ENCODE measurements at regions not wholly inside any gene's neighbourhood (a gene's known extent, or its start where the extent isn't known, plus 50 kb on each side); places are given as distances from the start of the nearest gene placed in this dataset.
"Not testable (repeated sequence)": the region's sequence is repeated elsewhere in the genome, so short reads cannot be mapped to it uniquely, and the experiment has no call there.

DNA sequence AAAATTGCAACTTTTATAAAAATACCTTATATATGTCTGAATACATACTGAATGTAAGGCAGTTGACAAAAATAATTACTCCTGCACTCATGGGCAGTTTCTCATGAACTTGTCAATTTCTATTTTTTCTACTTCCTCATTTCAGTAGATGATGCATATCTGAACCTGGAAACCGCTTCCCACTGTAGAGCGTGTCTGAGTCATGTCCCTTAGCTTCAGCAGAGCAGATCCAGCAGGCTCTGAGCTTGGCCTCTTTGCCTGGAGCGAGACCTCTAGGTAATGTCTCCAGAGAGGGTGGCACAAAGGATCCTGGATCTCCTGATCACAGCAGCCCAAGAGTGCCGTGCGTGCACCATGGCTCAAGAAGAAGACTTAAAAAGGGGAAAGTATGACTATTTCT is 54.0 kb upstream of the CIDEA start:
- TF ChIP-seq JUND (IDR thresholded peaks at IDR 0.05; ENCODE audit: borderline replicate concordance, low read depth, low read length) (peak; percentile 62), MEIS2 (IDR thresholded peaks at IDR 0.05; ENCODE audit: partially characterized antibody) (peak; percentile 61), FOSL1 (tag; conservative IDR thresholded peaks at IDR 0.05) (peak; percentile 73), NRF1 (conservative IDR thresholded peaks at IDR 0.05 in 1 of 2, IDR thresholded peaks at IDR 0.05 in 1 of 2) (peak in 1 of 2 experiments; percentile 15; a peak in 1 of 4 replicates), GATA2 (CRISPR knock-in tag; IDR thresholded peaks at IDR 0.05) (0 out of 2 replicates have a peak, but pooled peaks have one; percentile 15), ARID1B (IDR thresholded peaks at IDR 0.05) (peak; percentile 53), SMAD4 (CRISPR knock-in tag; conservative IDR thresholded peaks at IDR 0.05) (0 out of 2 replicates have a peak, but pooled peaks have one; percentile 24), DPF2 (IDR thresholded peaks at IDR 0.05) (0 out of 2 replicates have a peak, but pooled peaks have one; percentile 35), ZNF384 (IDR thresholded peaks at IDR 0.05; ENCODE audit: low read depth, low read length) (0 out of 2 replicates have a peak, but pooled peaks have one; percentile 14), SMARCA4 (IDR thresholded peaks at IDR 0.05) (peak; percentile 54), SMARCE1 (IDR thresholded peaks at IDR 0.05) (peak; percentile 61; the same call in 1 of the 2 replicates)
- POLR2A ChIA-PET; CTCF ChIA-PET (ENCODE audit: low intra/inter-chr PET ratio); H3K4me3 ChIP-seq; H3K79me2 ChIP-seq (ENCODE audit: control insufficient read depth, insufficient read depth, low read length); H3K36me3 ChIP-seq (ENCODE audit: control insufficient read depth, insufficient read depth, low read length); H3K9me3 ChIP-seq (replicated peaks; ENCODE audit: control insufficient read depth, insufficient read depth, low read depth, low read length); H3K27me3 ChIP-seq (ENCODE audit: control insufficient read depth in 2 of 2, insufficient read depth in 2 of 2, low read length in 2 of 2); BruUV-seq (replicated peaks); H3K4me1 ChIP-seq (replicated peaks in 1 of 2; ENCODE audit: control insufficient read depth in 2 of 2, insufficient read depth in 2 of 2, low read length in 2 of 2); H4K20me1 ChIP-seq (replicated peaks; ENCODE audit: control insufficient read depth, insufficient read depth, low read length); intact Hi-C loops (cut with micrococcal nuclease); H3K9me1 ChIP-seq (ENCODE audit: control insufficient read depth, insufficient read depth, low read length); H3K9ac ChIP-seq (ENCODE audit: insufficient read depth in 1 of 2, low read depth in 2 of 2, low read length in 2 of 2); H3K4me2 ChIP-seq (ENCODE audit: insufficient read depth, low read length); TF ChIP-seq JUND (tag; IDR thresholded peaks at IDR 0.05; ENCODE audit: borderline replicate concordance, low read depth, low read length): not testable (repeated sequence)
- TF ChIP-seq, protein P1, sequence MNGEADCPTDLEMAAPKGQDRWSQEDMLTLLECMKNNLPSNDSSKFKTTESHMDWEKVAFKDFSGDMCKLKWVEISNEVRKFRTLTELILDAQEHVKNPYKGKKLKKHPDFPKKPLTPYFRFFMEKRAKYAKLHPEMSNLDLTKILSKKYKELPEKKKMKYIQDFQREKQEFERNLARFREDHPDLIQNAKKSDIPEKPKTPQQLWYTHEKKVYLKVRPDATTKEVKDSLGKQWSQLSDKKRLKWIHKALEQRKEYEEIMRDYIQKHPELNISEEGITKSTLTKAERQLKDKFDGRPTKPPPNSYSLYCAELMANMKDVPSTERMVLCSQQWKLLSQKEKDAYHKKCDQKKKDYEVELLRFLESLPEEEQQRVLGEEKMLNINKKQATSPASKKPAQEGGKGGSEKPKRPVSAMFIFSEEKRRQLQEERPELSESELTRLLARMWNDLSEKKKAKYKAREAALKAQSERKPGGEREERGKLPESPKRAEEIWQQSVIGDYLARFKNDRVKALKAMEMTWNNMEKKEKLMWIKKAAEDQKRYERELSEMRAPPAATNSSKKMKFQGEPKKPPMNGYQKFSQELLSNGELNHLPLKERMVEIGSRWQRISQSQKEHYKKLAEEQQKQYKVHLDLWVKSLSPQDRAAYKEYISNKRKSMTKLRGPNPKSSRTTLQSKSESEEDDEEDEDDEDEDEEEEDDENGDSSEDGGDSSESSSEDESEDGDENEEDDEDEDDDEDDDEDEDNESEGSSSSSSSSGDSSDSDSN (IDR thresholded peaks at IDR 0.05; ENCODE audit: borderline replicate concordance in 1 of 2, low read depth in 2 of 2, low read length in 2 of 2) = 0 out of 4 replicates have a peak, but pooled peaks of 1 of the 2 experiments have one; percentile 43
- TF ChIP-seq, protein P2, sequence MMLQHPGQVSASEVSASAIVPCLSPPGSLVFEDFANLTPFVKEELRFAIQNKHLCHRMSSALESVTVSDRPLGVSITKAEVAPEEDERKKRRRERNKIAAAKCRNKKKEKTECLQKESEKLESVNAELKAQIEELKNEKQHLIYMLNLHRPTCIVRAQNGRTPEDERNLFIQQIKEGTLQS (IDR thresholded peaks at IDR 0.05) = peak; percentile 48; the same call in 1 of the 2 replicates
- TF ChIP-seq, protein P2 (CRISPR knock-in tag; conservative IDR thresholded peaks at IDR 0.05) = not testable (repeated sequence)
- TF ChIP-seq, protein P3, sequence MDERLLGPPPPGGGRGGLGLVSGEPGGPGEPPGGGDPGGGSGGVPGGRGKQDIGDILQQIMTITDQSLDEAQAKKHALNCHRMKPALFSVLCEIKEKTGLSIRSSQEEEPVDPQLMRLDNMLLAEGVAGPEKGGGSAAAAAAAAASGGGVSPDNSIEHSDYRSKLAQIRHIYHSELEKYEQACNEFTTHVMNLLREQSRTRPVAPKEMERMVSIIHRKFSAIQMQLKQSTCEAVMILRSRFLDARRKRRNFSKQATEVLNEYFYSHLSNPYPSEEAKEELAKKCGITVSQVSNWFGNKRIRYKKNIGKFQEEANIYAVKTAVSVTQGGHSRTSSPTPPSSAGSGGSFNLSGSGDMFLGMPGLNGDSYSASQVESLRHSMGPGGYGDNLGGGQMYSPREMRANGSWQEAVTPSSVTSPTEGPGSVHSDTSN (CRISPR knock-in tag; IDR thresholded peaks at IDR 0.05; ENCODE audit: low read depth) = not testable (repeated sequence)
- TF ChIP-seq, protein P3 (tag; conservative IDR thresholded peaks at IDR 0.05; ENCODE audit: low read depth) = peak; percentile 70
- 2% methylated on average over 3 of the region's 5 CpGs for WGBS (ENCODE audit: insufficient coverage, low coverage, missing lambda C conversion rate)
- DNase-seq (ENCODE audit: extremely low read depth in 1 of 4, low spot score in 3 of 4) = peak in 2 of 4 experiments; percentile 11 to 59
- in situ Hi-C loops (cut with MboI) = loop anchor here (5.0 kb wide), 1 partner anchor 1573 kb away; no protein-coding TSS in a partner anchor
- FAIRE-seq = peak; percentile 71
- Histone ChIP-seq H2AFZ (ENCODE audit: low read depth, low read length) (peak overlapping the region; percentile 53), H3K27ac (ENCODE audit: extremely low read depth, low read depth, low read length) (peak overlapping the region; percentile 44; the same call in 1 of the 3 replicates)
- peak; percentile 99 for ATAC-seq
